ENCODE measurements at regions not wholly inside any gene's neighbourhood (a gene's known extent, or its start where the extent isn't known, plus 50 kb on each side); places are given as distances from the start of the nearest gene placed in this dataset.

DNA sequence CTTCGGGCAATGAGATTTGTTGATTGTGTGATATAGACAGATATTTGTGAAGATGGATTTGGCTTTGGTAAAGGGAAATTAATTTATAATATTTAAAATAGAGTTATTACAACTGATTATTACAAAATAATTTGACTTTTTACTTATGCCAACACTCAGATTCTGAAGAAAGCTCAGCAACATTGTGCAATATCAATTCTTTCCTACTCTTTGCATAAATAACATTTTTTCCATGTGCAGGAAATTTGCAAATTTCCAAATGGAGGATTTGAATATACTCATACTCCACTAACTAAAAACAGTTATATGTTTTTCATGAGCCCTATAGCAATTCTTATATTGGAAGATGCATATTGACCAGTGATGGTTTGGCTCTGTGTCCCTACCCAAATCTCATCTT is 676.4 kb upstream of the ADAMTS5 start:
- H3K9me3 ChIP-seq (ENCODE audit: insufficient read depth, low read length, severe bottlenecking): no peaks in the 10 kb centered on the region
- H4K20me1 ChIP-seq (ENCODE audit: insufficient read depth, low read length): no peaks in the 10 kb centered on the region
- TF ChIP-seq, protein P1, sequence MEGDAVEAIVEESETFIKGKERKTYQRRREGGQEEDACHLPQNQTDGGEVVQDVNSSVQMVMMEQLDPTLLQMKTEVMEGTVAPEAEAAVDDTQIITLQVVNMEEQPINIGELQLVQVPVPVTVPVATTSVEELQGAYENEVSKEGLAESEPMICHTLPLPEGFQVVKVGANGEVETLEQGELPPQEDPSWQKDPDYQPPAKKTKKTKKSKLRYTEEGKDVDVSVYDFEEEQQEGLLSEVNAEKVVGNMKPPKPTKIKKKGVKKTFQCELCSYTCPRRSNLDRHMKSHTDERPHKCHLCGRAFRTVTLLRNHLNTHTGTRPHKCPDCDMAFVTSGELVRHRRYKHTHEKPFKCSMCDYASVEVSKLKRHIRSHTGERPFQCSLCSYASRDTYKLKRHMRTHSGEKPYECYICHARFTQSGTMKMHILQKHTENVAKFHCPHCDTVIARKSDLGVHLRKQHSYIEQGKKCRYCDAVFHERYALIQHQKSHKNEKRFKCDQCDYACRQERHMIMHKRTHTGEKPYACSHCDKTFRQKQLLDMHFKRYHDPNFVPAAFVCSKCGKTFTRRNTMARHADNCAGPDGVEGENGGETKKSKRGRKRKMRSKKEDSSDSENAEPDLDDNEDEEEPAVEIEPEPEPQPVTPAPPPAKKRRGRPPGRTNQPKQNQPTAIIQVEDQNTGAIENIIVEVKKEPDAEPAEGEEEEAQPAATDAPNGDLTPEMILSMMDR (IDR thresholded peaks at IDR 0.05; ENCODE audit: borderline replicate concordance, extremely low read depth, low read length, poor library complexity, severe bottlenecking): no peak
- no peak for TF ChIP-seq EZH2 (IDR thresholded peaks at IDR 0.05; ENCODE audit: borderline replicate concordance, low read depth, low read length, severe bottlenecking)
- no peak overlapping the region for H3K4me2 ChIP-seq (ENCODE audit: insufficient read depth, low read length)
- no peaks in the 10 kb centered on the region for H3K4me1 ChIP-seq (ENCODE audit: insufficient read depth, low read length)
- no peaks in the 10 kb centered on the region for H3K79me2 ChIP-seq (ENCODE audit: insufficient read depth, low read length)
- ATAC-seq (ENCODE audit: insufficient read depth, low read depth) (no peak), DNase-seq (no peak)
- H3K27ac ChIP-seq (ENCODE audit: low read length): no peak overlapping the region
- no peak overlapping the region for H3K4me3 ChIP-seq (ENCODE audit: low read depth in 1 of 2, low read length in 2 of 2)
- H3K9ac ChIP-seq (ENCODE audit: low read depth, low read length): no peak overlapping the region
- H3K36me3 ChIP-seq (ENCODE audit: insufficient read depth, low read length): no peaks in the 10 kb centered on the region
- no peaks in the 10 kb centered on the region for H3K27me3 ChIP-seq (ENCODE audit: insufficient read depth, low read length, poor library complexity)
- H2AFZ ChIP-seq (ENCODE audit: low read depth, low read length): no peak overlapping the region

DNA sequence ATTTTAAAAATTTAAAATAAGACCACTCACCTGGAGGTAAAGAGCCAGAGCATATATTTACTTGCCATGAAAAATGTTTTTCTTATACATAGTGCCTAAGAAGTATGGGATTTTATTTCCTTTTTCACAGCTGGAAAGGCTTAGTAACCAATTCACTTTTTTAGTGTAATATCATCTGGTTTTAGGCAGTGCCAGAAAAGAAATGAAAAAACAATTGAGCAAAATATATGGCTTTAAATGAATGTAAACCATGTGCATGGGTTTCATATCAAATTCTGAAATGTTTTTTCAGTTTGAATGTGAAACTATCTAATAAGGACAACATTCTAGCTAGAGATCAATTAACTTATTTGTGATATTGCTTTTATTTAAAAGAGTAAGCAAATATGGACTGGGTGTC is 672.4 kb upstream of the ADAMTS5 start:
- Histone ChIP-seq H3K4me2 (ENCODE audit: insufficient read depth, low read length) (no peak overlapping the region), H2AFZ (ENCODE audit: low read depth, low read length) (no peak overlapping the region), H3K9me3 (ENCODE audit: insufficient read depth, low read length, severe bottlenecking) (no peaks in the 10 kb centered on the region), H3K79me2 (ENCODE audit: insufficient read depth, low read length) (no peaks in the 10 kb centered on the region), H3K36me3 (ENCODE audit: insufficient read depth, low read length) (no peaks in the 10 kb centered on the region), H3K4me1 (ENCODE audit: insufficient read depth, low read length) (no peaks in the 10 kb centered on the region), H3K27ac (ENCODE audit: low read length) (no peak overlapping the region), H3K27me3 (ENCODE audit: insufficient read depth, low read length, poor library complexity) (no peaks in the 10 kb centered on the region), H4K20me1 (ENCODE audit: insufficient read depth, low read length) (no peaks in the 10 kb centered on the region), H3K4me3 (ENCODE audit: low read depth in 1 of 2, low read length in 2 of 2) (no peak overlapping the region), H3K9ac (ENCODE audit: low read depth, low read length) (no peak overlapping the region)
- ATAC-seq (ENCODE audit: insufficient read depth, low read depth) (no peak), DNase-seq (no peak)
- TF ChIP-seq, protein P1 (IDR thresholded peaks at IDR 0.05; ENCODE audit: borderline replicate concordance, extremely low read depth, low read length, poor library complexity, severe bottlenecking): no peak
- no peak for TF ChIP-seq EZH2 (IDR thresholded peaks at IDR 0.05; ENCODE audit: borderline replicate concordance, low read depth, low read length, severe bottlenecking)

DNA sequence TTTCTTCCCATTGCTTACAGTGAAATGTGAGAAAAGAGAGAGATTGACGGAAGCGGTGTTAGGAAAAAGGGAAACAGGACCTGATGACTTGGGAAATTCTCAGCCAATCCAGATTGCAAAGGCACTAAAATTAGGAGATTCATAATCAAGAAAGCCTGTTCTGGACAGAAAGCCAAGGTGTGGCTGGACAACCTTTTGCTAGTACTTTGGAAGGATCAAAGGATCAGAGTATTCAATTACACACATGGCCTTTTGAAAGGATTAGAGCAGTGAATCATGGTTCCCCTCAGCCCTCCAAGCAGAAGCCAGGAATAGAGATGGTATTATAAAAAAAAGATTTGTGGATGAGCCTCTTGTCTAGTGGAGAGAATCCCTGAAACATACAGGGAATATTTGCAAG is 669.8 kb upstream of the ADAMTS5 start:
- Histone ChIP-seq H2AFZ (ENCODE audit: low read depth, low read length) (no peak overlapping the region), H3K9ac (ENCODE audit: low read depth, low read length) (no peak overlapping the region)

More for the DNA sequence above, 669.8 kb upstream of the ADAMTS5 start:
- H4K20me1 ChIP-seq (ENCODE audit: insufficient read depth, low read length): no peaks in the 10 kb centered on the region
- no peak overlapping the region for H3K4me2 ChIP-seq (ENCODE audit: insufficient read depth, low read length)
- no peak for DNase-seq
- no peaks in the 10 kb centered on the region for H3K4me1 ChIP-seq (ENCODE audit: insufficient read depth, low read length)
- ATAC-seq (ENCODE audit: insufficient read depth, low read depth): no peak
- no peaks in the 10 kb centered on the region for H3K36me3 ChIP-seq (ENCODE audit: insufficient read depth, low read length)
- no peak overlapping the region for H3K4me3 ChIP-seq (ENCODE audit: low read depth in 1 of 2, low read length in 2 of 2)
- TF ChIP-seq, protein P1 (IDR thresholded peaks at IDR 0.05; ENCODE audit: borderline replicate concordance, extremely low read depth, low read length, poor library complexity, severe bottlenecking): no peak
- TF ChIP-seq EZH2 (IDR thresholded peaks at IDR 0.05; ENCODE audit: borderline replicate concordance, low read depth, low read length, severe bottlenecking): no peak
- H3K79me2 ChIP-seq (ENCODE audit: insufficient read depth, low read length): no peaks in the 10 kb centered on the region
- H3K9me3 ChIP-seq (ENCODE audit: insufficient read depth, low read length, severe bottlenecking): no peaks in the 10 kb centered on the region
- H3K27me3 ChIP-seq (ENCODE audit: insufficient read depth, low read length, poor library complexity): no peaks in the 10 kb centered on the region
- no peak overlapping the region for H3K27ac ChIP-seq (ENCODE audit: low read length)
